HFF-Myc (cell line): ENCODE measurements at regions not wholly inside any gene's neighbourhood (a gene's known extent, or its start where the extent isn't known, plus 50 kb on each side); places are given as distances from the start of the nearest gene placed in this dataset.

Source experiments
- DNase-seq: peaks from one replicate; pipeline ENCODE4 v3.0.0-alpha.2; 2011; ENCODE audit warnings: low read depth; ENCODE audit errors: extremely low read depth
- H3K4me3 ChIP-seq: replicated peaks from 2 replicates; pipeline ENCODE4 v1.5.1; 2011; ENCODE audit warnings: low read depth, mild to moderate bottlenecking, control low read depth, low read length
- CTCF ChIP-seq: IDR thresholded peaks from 2 replicates; pipeline ENCODE4 v1.5.1; 2012; ENCODE audit warnings: mild to moderate bottlenecking, low read depth, low read length, control low read depth; ENCODE audit errors: missing control alignments

DNA sequence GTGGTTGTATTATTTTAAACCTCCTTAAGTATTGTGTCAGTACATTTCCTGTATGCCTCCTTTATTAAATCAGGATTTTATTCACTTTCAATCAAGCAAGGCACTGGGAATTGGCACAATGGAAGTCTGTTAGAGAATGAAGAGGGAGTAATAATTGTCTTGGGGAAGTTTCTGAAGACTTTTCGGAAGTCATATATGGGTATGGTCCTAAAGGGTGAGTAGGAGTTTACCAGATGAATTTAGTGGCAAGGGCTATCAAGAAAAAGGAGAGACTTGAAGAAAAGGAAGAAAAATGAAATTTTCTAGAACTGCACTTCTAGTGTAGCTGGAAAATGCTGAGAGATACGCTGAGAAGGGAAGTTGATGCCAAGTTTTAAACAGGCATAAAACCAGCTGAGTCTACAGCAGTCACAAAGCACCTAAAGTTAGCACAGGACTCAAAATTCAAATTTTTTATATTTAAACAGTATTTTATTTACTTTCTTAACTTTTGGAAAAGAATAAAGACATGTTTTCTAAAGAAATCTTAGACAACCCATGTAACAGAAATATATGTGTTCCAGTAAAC is 184.9 kb downstream of the SMC2 start:
- no peak for DNase-seq
- no peak for TF ChIP-seq CTCF

DNA sequence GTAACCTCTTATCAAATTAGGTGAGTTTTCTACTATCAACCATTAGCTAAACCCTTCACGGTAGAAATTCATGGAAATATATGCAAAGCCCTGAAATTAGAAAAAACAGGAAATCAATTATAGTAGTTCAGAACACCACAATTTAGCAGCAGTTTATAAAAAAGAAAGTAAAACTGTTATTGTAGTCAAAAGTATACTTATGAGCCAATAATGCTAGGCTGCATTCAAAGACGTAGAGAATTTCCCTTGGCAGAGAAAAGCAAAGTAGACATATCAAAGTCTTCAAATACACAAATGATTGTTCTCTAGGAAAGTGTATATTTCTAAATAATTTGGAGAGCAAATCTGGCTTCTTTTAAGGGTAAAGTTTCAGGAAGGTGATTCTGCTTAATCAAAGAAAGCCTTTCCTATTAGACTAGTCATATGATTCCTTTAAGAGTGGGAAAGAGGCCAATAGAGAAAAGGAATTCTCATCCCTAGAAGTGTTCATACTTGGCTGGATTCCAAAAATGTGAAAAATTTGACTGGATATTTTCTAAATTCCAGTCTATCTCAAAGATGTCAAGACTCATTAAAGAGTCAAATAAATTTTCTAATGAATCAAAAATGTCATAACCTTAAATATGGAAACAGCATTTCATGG is 185.5 kb downstream of the SMC2 start:
- H3K4me3 ChIP-seq = no peak overlapping the region

More for the DNA sequence above, 184.9 kb downstream of the SMC2 start:
- H3K4me3 ChIP-seq = no peak overlapping the region

GRCh38 chr9:104280178-104280560 is 186.1 kb downstream of the SMC2 start:
- DNase-seq = no peak
- no peak overlapping the region for H3K4me3 ChIP-seq
- TF ChIP-seq CTCF = no peak

More for the DNA sequence above, 185.5 kb downstream of the SMC2 start:
- TF ChIP-seq CTCF = no peak
- no peak for DNase-seq

GRCh38 chr9:104280711-104281110 is 186.6 kb downstream of the SMC2 start:
- no peak for DNase-seq
- H3K4me3 ChIP-seq = no peak overlapping the region
- no peak for TF ChIP-seq CTCF

DNA sequence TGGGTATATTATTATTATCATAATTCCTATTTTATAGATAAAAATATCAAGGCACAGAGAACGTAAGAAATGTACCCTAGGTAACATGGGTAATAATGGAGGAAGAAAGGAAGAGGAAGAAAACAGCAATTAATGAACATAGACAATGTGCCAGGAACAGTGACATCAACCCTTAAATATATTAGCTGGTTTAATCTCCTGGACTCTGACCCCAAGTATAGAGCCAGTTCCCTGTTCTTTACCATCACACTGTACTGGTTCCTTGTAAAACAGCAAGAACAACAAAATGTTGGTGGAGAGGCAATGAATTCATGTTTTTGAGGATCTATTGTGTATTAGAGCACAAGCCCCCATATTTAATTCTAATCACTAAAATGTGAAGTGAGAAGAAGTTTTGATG is 192.1 kb downstream of the SMC2 start:
- H3K4me3 ChIP-seq = no peak overlapping the region
- no peak for TF ChIP-seq CTCF
- no peak for DNase-seq

- H3K4me3 ChIP-seq = no peak overlapping the region
- no peak for TF ChIP-seq CTCF
- no peak for DNase-seq
Observed at GRCh38 chr9:104286799-104287198, 192.7 kb downstream of the SMC2 start.
